ENCODE measurements at regions not wholly inside any gene's neighbourhood (a gene's known extent, or its start where the extent isn't known, plus 50 kb on each side); places are given as distances from the start of the nearest gene placed in this dataset.

DNA sequence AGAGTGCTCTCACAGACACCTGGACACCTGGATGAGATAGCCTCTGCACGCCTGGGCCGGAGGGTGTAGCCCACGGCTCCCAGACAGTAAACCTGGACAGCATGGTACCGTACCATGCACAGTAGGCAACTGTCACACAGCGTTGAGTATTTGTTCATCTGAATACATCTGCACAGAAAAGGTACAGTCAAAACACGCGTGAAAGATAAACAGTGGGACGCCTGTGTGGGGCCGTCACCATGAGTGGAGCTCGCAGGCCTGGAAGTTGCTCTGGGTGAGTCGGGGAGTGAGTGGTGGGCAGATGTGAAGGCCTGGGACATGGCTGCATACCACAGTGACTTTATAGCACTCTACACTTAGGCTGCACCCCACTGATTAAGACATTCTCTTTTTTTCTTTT lies 280.0 kb upstream of the SHH start:
- TF ChIP-seq RAD21 (IDR thresholded peaks at IDR 0.05) (no peak), HNF4A (conservative IDR thresholded peaks at IDR 0.05) (no peak), EGR1 (IDR thresholded peaks at IDR 0.05; ENCODE audit: low read depth in 2 of 2) (no peak), YY1 (IDR thresholded peaks at IDR 0.05) (no peak), TAF1 (conservative IDR thresholded peaks at IDR 0.05) (no peak)
- TF ChIP-seq, protein P1, sequence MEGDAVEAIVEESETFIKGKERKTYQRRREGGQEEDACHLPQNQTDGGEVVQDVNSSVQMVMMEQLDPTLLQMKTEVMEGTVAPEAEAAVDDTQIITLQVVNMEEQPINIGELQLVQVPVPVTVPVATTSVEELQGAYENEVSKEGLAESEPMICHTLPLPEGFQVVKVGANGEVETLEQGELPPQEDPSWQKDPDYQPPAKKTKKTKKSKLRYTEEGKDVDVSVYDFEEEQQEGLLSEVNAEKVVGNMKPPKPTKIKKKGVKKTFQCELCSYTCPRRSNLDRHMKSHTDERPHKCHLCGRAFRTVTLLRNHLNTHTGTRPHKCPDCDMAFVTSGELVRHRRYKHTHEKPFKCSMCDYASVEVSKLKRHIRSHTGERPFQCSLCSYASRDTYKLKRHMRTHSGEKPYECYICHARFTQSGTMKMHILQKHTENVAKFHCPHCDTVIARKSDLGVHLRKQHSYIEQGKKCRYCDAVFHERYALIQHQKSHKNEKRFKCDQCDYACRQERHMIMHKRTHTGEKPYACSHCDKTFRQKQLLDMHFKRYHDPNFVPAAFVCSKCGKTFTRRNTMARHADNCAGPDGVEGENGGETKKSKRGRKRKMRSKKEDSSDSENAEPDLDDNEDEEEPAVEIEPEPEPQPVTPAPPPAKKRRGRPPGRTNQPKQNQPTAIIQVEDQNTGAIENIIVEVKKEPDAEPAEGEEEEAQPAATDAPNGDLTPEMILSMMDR (IDR thresholded peaks at IDR 0.05; ENCODE audit: low read depth, low read length, missing input control) = no peak
